ENCODE measurements at regions not wholly inside any gene's neighbourhood (a gene's known extent, or its start where the extent isn't known, plus 50 kb on each side); places are given as distances from the start of the nearest gene placed in this dataset.

DNA sequence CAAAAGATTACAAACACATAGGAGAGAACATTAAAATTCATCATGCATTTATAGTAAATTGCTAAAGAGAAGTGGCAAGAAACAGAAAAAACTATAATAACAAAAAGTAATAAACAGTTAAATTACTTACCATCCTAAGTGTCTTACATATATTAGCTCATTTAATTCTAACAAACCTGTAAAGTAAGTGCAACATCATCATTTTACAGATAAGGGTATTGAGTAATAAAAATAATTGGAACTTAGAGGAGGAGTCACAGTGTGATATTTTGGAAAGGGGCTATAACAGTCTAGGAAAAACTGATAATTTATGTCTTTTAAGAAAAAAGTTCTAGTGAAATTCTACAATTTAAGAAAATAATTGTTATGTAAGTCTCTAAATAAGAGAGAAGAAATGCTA is 592.8 kb downstream of the DMRTA1 start:
- intact Hi-C loops (cut with micrococcal nuclease) (loop anchor here (5.0 kb wide), 1 partner anchor 47 kb away; no protein-coding TSS in a partner anchor), dilution Hi-C loops (cut with HindIII; ENCODE audit: low sequenced_read_pairs, unreplicated experiment) (no loop called here), in situ Hi-C loops (cut with MboI; ENCODE audit: low sequenced_read_pairs) (no loop called here)
- no peak overlapping the region for H3K14ac ChIP-seq (replicated peaks; ENCODE audit: low read depth, low read length)
- no peak overlapping the region for H3K23ac ChIP-seq (ENCODE audit: low read depth, low read length)
- BruUV-seq (replicated peaks) = no TSS peak
- no peak overlapping the region for H4K91ac ChIP-seq (ENCODE audit: insufficient read depth, low read depth, low read length)
- POLR2A ChIA-PET (ENCODE audit: unreplicated experiment) = no interaction called here
- no peaks in the 10 kb centered on the region for H3K79me1 ChIP-seq (ENCODE audit: low read depth in 1 of 2, low read length in 2 of 2)
- no peak overlapping the region for H2BK15ac ChIP-seq (ENCODE audit: low read depth, low read length)
- H3K36me3 ChIP-seq (ENCODE audit: control insufficient read depth, insufficient read depth, low read length) = no peaks in the 10 kb centered on the region
- no peak overlapping the region for H3K9ac ChIP-seq (ENCODE audit: low read depth, low read length)
- no peak overlapping the region for H3K4me2 ChIP-seq (ENCODE audit: low read depth, low read length)
- H3K4ac ChIP-seq (ENCODE audit: low read depth, low read length) = no peak overlapping the region
- no peak overlapping the region for H2AFZ ChIP-seq (replicated peaks; ENCODE audit: low read length, poor library complexity)
- no peaks in the 10 kb centered on the region for H4K20me1 ChIP-seq (ENCODE audit: insufficient read depth, low read length)
- no peak overlapping the region for H3K27ac ChIP-seq (ENCODE audit: insufficient read depth, low read length)
- CTCF ChIA-PET = no interaction called here
- no peak for DNase-seq
- H3K4me3 ChIP-seq (ENCODE audit: insufficient read depth, low read depth, low read length) = no peak overlapping the region
- no peak overlapping the region for H2AK5ac ChIP-seq (ENCODE audit: low read depth, low read length)
- H2BK5ac ChIP-seq (ENCODE audit: low read depth, low read length, poor library complexity, severe bottlenecking) = no peak overlapping the region
- H2BK120ac ChIP-seq (ENCODE audit: low read depth, low read length) = no peak overlapping the region
- no peak overlapping the region for H4K8ac ChIP-seq (ENCODE audit: low read depth in 2 of 2, low read length in 2 of 2)
- H3K4me1 ChIP-seq (ENCODE audit: control insufficient read depth, insufficient read depth, low read length) = no peaks in the 10 kb centered on the region
- no peaks in the 10 kb centered on the region for H3K9me3 ChIP-seq (ENCODE audit: control insufficient read depth, insufficient read depth, low read length)
- H2BK20ac ChIP-seq (ENCODE audit: low read depth, low read length) = no peak overlapping the region
- H3K27me3 ChIP-seq (ENCODE audit: control insufficient read depth, insufficient read depth, low read length) = no peaks in the 10 kb centered on the region
- ATAC-seq (ENCODE audit: low read depth) = no peak
- no peak overlapping the region for H4K5ac ChIP-seq (ENCODE audit: low read depth, low read length)
- H3K18ac ChIP-seq (ENCODE audit: low read depth, low read length) = no peak overlapping the region
- TF ChIP-seq MAFK (IDR thresholded peaks at IDR 0.05; ENCODE audit: low read depth, low read length) (peak; percentile 51), ELK1 (IDR thresholded peaks at IDR 0.05; ENCODE audit: borderline replicate concordance, low read depth, low read length) (no peak), POLR2A (IDR thresholded peaks at IDR 0.05; ENCODE audit: low read depth, low read length) (no peak), SMC3 (IDR thresholded peaks at IDR 0.05; ENCODE audit: low read depth, low read length) (no peak)
- no peak overlapping the region for H2AK9ac ChIP-seq (replicated peaks; ENCODE audit: low read depth, low read length, poor library complexity)
- no peaks in the 10 kb centered on the region for H3K9me1 ChIP-seq (ENCODE audit: insufficient read depth, low read length)
- H3K56ac ChIP-seq (ENCODE audit: extremely low read depth, insufficient read depth, low read length) = no peak overlapping the region

Data from IMR-90 (cell line).